T47D (cell line): ENCODE measurements at regions not wholly inside any gene's neighbourhood (a gene's known extent, or its start where the extent isn't known, plus 50 kb on each side); places are given as distances from the start of the nearest gene placed in this dataset.

Experiments
- DNase-seq, 2 experiments: peaks; one replicate each; pipeline versions ENCODE4 v3.0.0 to v3.0.0-alpha.2; 2011 to 2012; ENCODE audit warnings: low read depth in 1 of 2, low spot score in 1 of 2
- JUND ChIP-seq: IDR thresholded peaks from 2 replicates; pipeline ENCODE4 v1.6.1; 2012; ENCODE audit warnings: low read depth
- in situ Hi-C: cut with HindIII; loops from 2 replicates; pipeline ENCODE4 v1.10.0; 2016; ENCODE audit warnings: low sequenced_read_pairs, low pct_unique_long_range_greater_than_20kb

DNA sequence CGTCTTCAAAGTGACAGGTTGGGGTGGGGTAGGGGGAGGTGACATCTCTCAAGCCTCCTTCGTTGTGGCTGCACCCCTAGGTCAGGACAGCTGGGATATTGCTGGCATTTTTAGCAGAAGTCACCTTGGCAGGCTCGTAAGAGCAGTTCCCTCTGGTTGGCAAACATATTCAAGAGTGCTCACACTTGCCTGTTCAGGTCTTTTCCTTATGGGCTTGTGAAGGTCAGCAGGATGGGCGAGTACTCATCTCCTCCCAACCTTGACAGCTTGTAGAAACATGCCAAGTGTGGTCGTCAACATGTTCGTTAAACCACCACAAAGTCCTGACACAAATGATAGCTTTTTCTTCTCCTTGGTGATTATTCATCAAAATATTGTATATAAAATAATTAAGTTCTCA is 113.6 kb downstream of the HDGFL1 start:
- DNase-seq = no peak
- in situ Hi-C loops = no loop called here
- no peak for TF ChIP-seq JUND

- no peak for TF ChIP-seq JUND
- DNase-seq = no peak
- in situ Hi-C loops = no loop called here
Measured at GRCh38 chr6:22690446-22690845, 121.1 kb downstream of the HDGFL1 start.

DNA sequence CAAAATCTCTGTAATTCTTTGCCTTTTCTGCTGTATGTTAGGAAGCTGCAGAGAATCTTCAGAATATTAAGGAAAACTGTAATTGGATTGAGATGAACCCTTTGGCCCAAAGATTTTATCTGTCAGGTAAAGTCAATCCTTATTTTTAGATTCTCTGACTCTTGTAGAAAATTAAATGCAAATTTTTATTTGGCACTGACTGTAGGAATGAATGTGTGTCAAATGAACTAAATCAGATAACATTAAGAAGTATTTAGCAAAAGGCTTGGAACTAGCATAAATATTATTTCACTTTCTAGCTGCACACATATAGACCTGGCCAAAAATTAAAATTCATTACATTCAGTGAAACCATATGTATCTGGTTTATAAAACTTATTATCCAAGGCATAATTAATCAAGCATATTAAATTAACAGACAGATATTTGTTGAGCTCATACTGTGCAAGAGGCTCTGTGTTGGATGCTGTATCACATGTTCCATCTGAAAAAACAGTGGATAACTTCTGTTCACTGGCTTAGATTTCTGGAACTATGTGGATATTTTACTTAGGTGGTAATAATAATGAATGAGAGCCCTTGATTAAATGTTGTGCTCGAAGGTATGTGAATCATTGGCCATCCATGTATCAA is 124.8 kb downstream of the HDGFL1 start:
- in situ Hi-C loops = no loop called here

GRCh38 chr6:22696481-22696880 is 127.1 kb downstream of the HDGFL1 start:
- in situ Hi-C loops = no loop called here
- TF ChIP-seq JUND = no peak
- DNase-seq = no peak

More for the DNA sequence above, 124.8 kb downstream of the HDGFL1 start:
- DNase-seq = no peak
- no peak for TF ChIP-seq JUND

DNA sequence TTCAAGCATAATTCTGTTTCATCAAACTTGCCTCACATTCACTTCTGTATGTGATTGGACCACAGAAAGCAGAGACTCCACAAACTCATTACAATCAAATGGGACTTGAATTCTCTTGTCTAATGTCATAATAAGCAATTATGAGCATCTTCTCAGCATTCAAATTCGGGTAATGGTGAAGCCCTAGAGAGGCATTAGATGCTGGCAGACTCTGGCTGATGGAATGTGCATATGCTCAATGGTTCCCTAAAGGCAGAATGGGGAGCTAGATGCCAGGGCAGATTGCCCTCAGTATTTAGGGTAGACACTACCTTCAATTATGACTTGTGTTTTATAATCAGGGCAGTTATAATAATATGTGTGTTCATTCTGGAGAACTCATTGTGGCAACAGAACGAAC is 127.9 kb downstream of the HDGFL1 start:
- in situ Hi-C loops = no loop called here
- no peak for TF ChIP-seq JUND
- DNase-seq = no peak

DNA sequence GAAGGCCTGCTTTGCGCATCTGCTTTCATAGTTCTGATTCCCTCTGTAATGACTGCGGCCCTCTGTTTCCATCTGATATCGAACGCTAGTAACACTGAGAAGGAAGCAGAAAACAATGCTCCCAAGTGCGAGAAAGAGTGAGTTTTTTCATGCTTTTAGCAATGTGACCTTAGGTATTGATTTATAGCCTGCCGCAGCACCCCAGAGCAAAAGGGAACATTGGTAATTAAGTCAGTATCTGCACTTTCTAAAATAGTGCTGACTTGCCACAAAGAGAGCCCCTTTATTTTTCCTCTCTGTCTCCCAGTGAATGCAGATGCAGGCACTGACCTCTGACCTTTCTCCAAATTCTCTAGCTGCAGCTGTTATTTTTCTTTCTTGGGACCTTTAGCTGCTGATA is 129.8 kb downstream of the HDGFL1 start:
- in situ Hi-C loops = no loop called here
- no peak for TF ChIP-seq JUND
- DNase-seq = no peak

GRCh38 chr6:22706651-22707050 is 137.3 kb downstream of the HDGFL1 start:
- no peak for DNase-seq
- in situ Hi-C loops = no loop called here

GRCh38 chr6:22708469-22708868 is 139.1 kb downstream of the HDGFL1 start:
- DNase-seq = no peak
- in situ Hi-C loops = no loop called here
- no peak for TF ChIP-seq JUND

More at GRCh38 chr6:22706651-22707050, 137.3 kb downstream of the HDGFL1 start:
- no peak for TF ChIP-seq JUND

- DNase-seq = no peak
- in situ Hi-C loops = no loop called here
- TF ChIP-seq JUND = no peak
Measured at GRCh38 chr6:22709803-22710202, 140.4 kb downstream of the HDGFL1 start.

GRCh38 chr6:22716721-22717120 is 147.4 kb downstream of the HDGFL1 start:
- no peak for TF ChIP-seq JUND
- in situ Hi-C loops = no loop called here
- DNase-seq = no peak

GRCh38 chr6:22717915-22718314 is 148.5 kb downstream of the HDGFL1 start:
- in situ Hi-C loops = no loop called here
- peak in 1 of 2 experiments; percentile 20 for DNase-seq
- TF ChIP-seq JUND = no peak

GRCh38 chr6:22722913-22723312 is 153.5 kb downstream of the HDGFL1 start:
- TF ChIP-seq JUND = no peak
- DNase-seq = no peak
- in situ Hi-C loops = no loop called here

GRCh38 chr6:22726966-22727365 is 157.6 kb downstream of the HDGFL1 start:
- in situ Hi-C loops = no loop called here
- no peak for TF ChIP-seq JUND
- no peak for DNase-seq

DNA sequence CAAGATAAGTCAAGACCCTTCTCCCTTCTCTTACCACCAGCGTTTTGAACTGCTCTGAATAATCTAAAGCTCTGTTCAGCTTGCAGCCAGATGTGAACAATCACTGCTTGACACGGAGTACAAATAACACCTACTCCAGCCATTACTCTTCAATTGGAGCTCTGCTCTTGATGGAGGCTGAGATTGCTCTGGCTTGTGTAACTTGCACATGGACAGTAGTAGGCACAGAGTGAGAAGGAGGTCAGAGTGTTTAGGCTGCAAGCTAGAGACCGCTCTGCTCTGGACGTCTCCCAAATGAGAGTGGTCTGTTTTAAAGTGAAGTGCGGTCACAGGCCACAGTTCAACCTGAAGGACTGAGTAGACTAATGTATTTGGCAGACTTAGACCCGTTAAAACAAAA is 158.3 kb downstream of the HDGFL1 start:
- no peak for DNase-seq
- TF ChIP-seq JUND = no peak
- in situ Hi-C loops = no loop called here
